ENCODE measurements at regions not wholly inside any gene's neighbourhood (a gene's known extent, or its start where the extent isn't known, plus 50 kb on each side); places are given as distances from the start of the nearest gene placed in this dataset.

DNA sequence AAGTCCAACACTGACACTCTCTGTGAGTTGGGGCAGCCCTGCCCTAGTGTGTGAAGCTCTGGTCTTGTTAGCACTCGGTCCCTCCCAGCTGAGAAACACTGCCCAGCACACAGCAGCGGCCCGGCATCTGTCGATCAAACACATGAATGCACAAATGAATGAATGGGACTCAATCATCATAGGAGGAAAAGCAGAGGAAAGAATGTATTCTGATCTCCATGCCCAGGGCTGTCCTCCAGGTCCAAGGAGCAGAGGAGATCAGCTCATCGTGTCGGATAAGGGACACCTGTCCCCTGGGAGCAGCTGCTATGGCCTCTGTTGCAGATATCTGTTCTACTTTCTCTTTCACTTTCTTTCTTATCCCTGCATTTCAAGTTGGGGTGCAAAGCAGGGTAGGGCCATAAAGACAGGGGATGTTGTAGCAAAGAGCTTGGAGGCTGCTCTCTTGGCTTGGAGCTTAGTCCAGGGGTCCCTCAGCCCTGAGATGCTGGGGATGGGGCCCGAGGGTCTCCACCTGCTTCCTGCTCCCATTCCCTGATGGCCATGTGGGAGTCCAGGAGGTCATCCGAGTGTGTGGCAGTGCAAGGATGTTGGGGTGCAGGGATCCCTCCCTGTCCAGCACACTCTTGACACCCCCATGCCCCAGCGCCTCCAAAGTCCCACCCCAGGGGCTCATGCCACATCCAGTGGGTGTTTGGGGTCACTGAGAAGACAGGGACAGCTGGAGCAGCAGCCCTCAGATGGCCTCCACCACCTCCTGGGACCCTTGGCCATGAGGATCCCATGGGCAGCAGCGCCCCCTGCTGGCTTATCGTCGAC, 88.2 kb downstream of the IRF8 start:
- TF ChIP-seq, protein P1, sequence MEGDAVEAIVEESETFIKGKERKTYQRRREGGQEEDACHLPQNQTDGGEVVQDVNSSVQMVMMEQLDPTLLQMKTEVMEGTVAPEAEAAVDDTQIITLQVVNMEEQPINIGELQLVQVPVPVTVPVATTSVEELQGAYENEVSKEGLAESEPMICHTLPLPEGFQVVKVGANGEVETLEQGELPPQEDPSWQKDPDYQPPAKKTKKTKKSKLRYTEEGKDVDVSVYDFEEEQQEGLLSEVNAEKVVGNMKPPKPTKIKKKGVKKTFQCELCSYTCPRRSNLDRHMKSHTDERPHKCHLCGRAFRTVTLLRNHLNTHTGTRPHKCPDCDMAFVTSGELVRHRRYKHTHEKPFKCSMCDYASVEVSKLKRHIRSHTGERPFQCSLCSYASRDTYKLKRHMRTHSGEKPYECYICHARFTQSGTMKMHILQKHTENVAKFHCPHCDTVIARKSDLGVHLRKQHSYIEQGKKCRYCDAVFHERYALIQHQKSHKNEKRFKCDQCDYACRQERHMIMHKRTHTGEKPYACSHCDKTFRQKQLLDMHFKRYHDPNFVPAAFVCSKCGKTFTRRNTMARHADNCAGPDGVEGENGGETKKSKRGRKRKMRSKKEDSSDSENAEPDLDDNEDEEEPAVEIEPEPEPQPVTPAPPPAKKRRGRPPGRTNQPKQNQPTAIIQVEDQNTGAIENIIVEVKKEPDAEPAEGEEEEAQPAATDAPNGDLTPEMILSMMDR (IDR thresholded peaks at IDR 0.05): peak in 2 of 4 donors; percentile 34 to 42
- intact Hi-C loops (cut with DNase I): loop anchor here (2.0 to 10.0 kb wide), 2 partner anchors 162 to 164 kb away; no protein-coding TSS in a partner anchor
- ATAC-seq (peak in 2 of 4 donors; percentile 37 to 53), FAIRE-seq (no peak), DNase-seq (peak in 2 of 6 donors; percentile 15 to 70)
- 48 to 55% methylated on average over 9 to 10 of the region's 12 CpGs for WGBS, 2 donors
- H3K4me1 ChIP-seq: no peaks in the 10 kb centered on the region
- H3K4me3 ChIP-seq: no peak overlapping the region
- H3K27me3 ChIP-seq: peaks cover 0 to 3% (median 0%) of the 10 kb centered on the region in 4 donors
- H3K36me3 ChIP-seq: no peaks in the 10 kb centered on the region
- H3K9me3 ChIP-seq: no peaks in the 10 kb centered on the region
- H3K27ac ChIP-seq: no peak overlapping the region

DNA sequence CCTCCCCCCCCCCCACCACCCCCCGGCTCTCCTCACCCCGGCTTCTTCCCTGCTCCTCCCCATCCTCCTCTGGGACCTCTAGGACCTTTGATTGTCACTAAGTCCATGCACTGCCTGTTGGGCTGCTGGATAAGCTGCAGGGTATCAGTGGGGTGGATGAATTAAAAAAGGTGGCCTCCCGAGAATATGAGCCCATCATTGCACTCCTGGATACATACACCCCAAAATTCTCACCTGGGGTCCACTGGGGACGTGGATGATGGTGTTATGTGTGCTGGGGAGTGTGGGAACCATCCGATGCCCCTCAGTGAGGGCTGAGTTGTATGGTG, 88.8 kb downstream of the IRF8 start:
- WGBS, 2 donors: 19 to 32% methylated on average over 4 to 5 of the region's 5 CpGs
- intact Hi-C loops (cut with DNase I): loop anchor here (2.0 to 10.0 kb wide), 2 partner anchors 163 to 165 kb away; no protein-coding TSS in a partner anchor
- H3K27me3 ChIP-seq: peaks cover 0 to 3% (median 0%) of the 10 kb centered on the region in 4 donors
- H3K4me3 ChIP-seq: no peak overlapping the region
- no peak overlapping the region for H3K27ac ChIP-seq
- H3K36me3 ChIP-seq: no peaks in the 10 kb centered on the region
- no peaks in the 10 kb centered on the region for H3K4me1 ChIP-seq
- TF ChIP-seq, protein P1 (IDR thresholded peaks at IDR 0.05): peak in 1 of 4 donors; percentile 0
- FAIRE-seq (no peak), DNase-seq (no peak), ATAC-seq (peak in 1 of 4 donors; percentile 36)
- H3K9me3 ChIP-seq: no peaks in the 10 kb centered on the region

DNA sequence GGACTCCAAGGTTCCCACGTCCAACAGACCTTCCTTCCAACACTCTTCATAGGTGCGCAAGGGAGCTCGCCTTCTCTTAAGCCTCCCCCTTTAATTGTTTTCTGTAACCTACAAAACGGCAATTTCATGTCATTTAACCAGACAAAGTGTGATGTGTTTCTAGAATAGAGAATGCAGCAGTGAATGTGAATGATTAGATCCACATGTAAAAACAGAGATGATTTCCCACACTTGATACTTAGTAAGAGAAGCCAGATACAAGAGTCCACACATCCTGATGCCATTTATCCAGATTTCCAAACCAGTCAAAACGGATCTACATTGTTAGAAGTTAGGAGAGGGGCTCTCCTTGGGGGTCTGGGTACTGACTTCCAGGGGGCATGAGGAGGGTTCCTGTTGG, 89.3 kb downstream of the IRF8 start:
- intact Hi-C loops (cut with DNase I): loop anchor here in 2 of 3 donors (10.0 kb wide), 1 partner anchor 164 kb away; no protein-coding TSS in a partner anchor
- H3K27ac ChIP-seq: no peak overlapping the region
- H3K9me3 ChIP-seq: no peaks in the 10 kb centered on the region
- no peak overlapping the region for H3K4me3 ChIP-seq
- ATAC-seq (no peak), FAIRE-seq (no peak), DNase-seq (no peak)
- H3K36me3 ChIP-seq: no peaks in the 10 kb centered on the region
- H3K27me3 ChIP-seq: peaks cover 0 to 3% (median 0%) of the 10 kb centered on the region in 4 donors
- 37 to 48% methylated on average over 5 of the region's 5 CpGs for WGBS, 2 donors
- H3K4me1 ChIP-seq: no peaks in the 10 kb centered on the region
- TF ChIP-seq, protein P1 (IDR thresholded peaks at IDR 0.05): no peak

DNA sequence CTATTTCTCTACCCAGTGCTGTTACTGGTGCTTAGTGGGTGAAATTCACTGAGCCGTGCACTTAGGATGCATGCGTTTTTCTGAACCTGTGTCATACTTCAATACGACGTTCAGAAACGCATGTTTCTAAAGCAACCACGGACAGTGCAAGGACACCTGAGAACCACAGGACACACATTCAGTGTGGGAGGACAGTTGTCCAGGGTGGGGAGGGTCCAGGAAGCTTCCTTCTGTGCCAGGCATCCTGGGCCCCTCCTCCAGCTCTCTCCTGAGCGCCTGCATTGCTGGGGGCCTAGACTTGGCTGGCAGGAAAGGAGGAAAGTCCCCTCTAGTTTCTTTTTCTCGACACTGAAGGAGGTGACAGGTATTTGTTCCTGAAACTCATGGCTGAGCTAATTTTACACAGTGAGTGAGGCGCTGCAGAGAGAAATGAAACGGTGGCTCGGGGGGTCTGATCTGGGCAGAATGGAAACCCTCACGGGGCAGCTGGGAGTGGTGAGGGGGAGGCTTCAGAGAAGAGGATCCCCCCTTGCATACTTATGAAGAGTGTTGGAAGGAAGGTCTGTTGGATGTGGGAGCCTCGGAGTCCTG, 89.9 kb downstream of the IRF8 start:
- intact Hi-C loops (cut with DNase I): loop anchor here in 2 of 3 donors (10.0 kb wide), 1 partner anchor 164 kb away; no protein-coding TSS in a partner anchor
- no peak for ATAC-seq
- TF ChIP-seq, protein P1 (IDR thresholded peaks at IDR 0.05): no peak
- no peak for FAIRE-seq
- Histone ChIP-seq H3K27me3 (peaks cover 0 to 3% (median 0%) of the 10 kb centered on the region in 4 donors), H3K36me3 (no peaks in the 10 kb centered on the region), H3K4me3 (no peak overlapping the region), H3K27ac (no peak overlapping the region), H3K4me1 (no peaks in the 10 kb centered on the region), H3K9me3 (no peaks in the 10 kb centered on the region)
- no peak for DNase-seq
- 37 to 56% methylated on average over 13 of the region's 13 CpGs for WGBS, 2 donors

Measured in pancreas (tissue), 10 donors.